K562 (cell line): ENCODE measurements at regions not wholly inside any gene's neighbourhood (a gene's known extent, or its start where the extent isn't known, plus 50 kb on each side); places are given as distances from the start of the nearest gene placed in this dataset.

ENCODE experiments used
- DPF2 ChIP-seq: fragments of 450-650 bp; IDR thresholded peaks from 2 replicates; pipeline ENCODE4 v1.6.1; 2016
- EZH2 ChIP-seq: IDR thresholded peaks from 2 replicates; pipeline ENCODE4 v1.6.1; 2012; ENCODE audit warnings: low read depth, mild to moderate bottlenecking, inconsistent platforms, low read length, borderline replicate concordance
- HDAC8 ChIP-seq: fragments of 450-650 bp; IDR thresholded peaks from 2 replicates; pipeline ENCODE4 v1.6.1; 2016; ENCODE audit warnings: mild to moderate bottlenecking, missing genetic modification characterization, moderate library complexity, missing compliant biosample characterization
- KDM1A ChIP-seq, 2 experiments: fragments of 450-650 bp; IDR thresholded peaks; 2 replicates each; pipeline ENCODE4 v1.6.1; 2016; ENCODE audit warnings: mild to moderate bottlenecking in 2 of 2
- NR2F6 ChIP-seq: fragments of 450-650 bp; formaldehyde crosslinking; IDR thresholded peaks from 2 replicates; pipeline ENCODE4 v1.4.0; 2020; ENCODE audit warnings: mild to moderate bottlenecking
- RAD21 ChIP-seq, 2 experiments: fragments of 250-450 bp in 1 of 2; fragments of 450-650 bp in 1 of 2; sonication (Bioruptor Pico) in 1 of 2; formaldehyde crosslinking in 1 of 2; IDR thresholded peaks in 1 of 2; conservative IDR thresholded peaks in 1 of 2; 2 replicates each; pipeline versions ENCODE4 v1.4.0 to v1.8.0; 2020 to 2022; ENCODE audit warnings: mild to moderate bottlenecking in 2 of 2, moderate library complexity in 1 of 2
- SLC30A9 ChIP-seq: fragments of 250-450 bp; sonication (Bioruptor Pico); IDR thresholded peaks from 2 replicates; pipeline ENCODE4 v1.8.0; 2022; ENCODE audit warnings: mild to moderate bottlenecking, moderate library complexity
- SP2 ChIP-seq: IDR thresholded peaks from 2 replicates; pipeline ENCODE4 v1.6.1; 2011; ENCODE audit warnings: mild to moderate bottlenecking, low read depth, low read length, moderate library complexity; ENCODE audit not compliant: poor library complexity, severe bottlenecking; ENCODE audit errors: extremely low read depth
- TEAD4 ChIP-seq, 2 experiments: sonication (generic) in 1 of 2; formaldehyde crosslinking in 1 of 2; IDR thresholded peaks; 2 replicates each; pipeline versions ENCODE4 v1.6.1 to v1.8.0; 2012 to 2022; ENCODE audit warnings: borderline replicate concordance in 1 of 2, inconsistent platforms in 1 of 2, low read length in 1 of 2, mild to moderate bottlenecking in 1 of 2, missing genetic modification reagents in 1 of 2
- ZNF232 ChIP-seq: sonication (generic); formaldehyde crosslinking; IDR thresholded peaks from 2 replicates; pipeline ENCODE4 v1.8.0; 2022; ENCODE audit warnings: mild to moderate bottlenecking, missing genetic modification reagents
- ZNF316 ChIP-seq: fragments of 450-650 bp; IDR thresholded peaks from 2 replicates; pipeline ENCODE4 v1.6.1; 2016
- TF ChIP-seq, protein P1 (sequence below): sonication (generic); formaldehyde crosslinking; IDR thresholded peaks from 2 replicates; pipeline ENCODE4 v1.5.0; 2020; ENCODE audit warnings: missing genetic modification reagents

DNA sequence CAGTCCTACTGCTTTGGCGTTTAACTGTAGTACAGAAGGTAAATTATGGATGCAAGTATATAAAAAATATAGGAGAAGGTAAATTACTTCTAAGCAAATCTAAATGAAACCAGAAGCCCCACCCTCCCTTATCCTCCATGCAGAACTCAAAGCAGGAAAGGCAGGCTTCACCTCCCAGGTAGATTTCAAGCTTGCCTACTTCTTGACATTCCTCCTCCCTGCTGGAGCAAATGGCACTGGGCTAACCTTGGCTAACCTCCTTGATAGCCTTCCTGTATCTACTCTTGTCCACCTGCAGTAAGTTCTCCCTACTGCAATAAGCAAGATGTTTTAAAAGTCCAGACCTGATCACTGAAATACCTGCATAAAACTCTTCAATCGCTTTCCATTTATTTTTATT, 396.0 kb downstream of the IRS2 start:
- TF ChIP-seq DPF2, result no peak
- no peak for TF ChIP-seq ZNF232
- no peak for TF ChIP-seq ZNF316
- no peak for TF ChIP-seq TEAD4 (IDR thresholded peaks at IDR 0.05; ENCODE audit: low read length)
- TF ChIP-seq TEAD4 (CRISPR knock-in tag; IDR thresholded peaks at IDR 0.05; ENCODE audit: borderline replicate concordance), result no peak
- no peak for TF ChIP-seq EZH2
- no peak for TF ChIP-seq NR2F6 (CRISPR knock-in tag)
- TF ChIP-seq, protein P1, sequence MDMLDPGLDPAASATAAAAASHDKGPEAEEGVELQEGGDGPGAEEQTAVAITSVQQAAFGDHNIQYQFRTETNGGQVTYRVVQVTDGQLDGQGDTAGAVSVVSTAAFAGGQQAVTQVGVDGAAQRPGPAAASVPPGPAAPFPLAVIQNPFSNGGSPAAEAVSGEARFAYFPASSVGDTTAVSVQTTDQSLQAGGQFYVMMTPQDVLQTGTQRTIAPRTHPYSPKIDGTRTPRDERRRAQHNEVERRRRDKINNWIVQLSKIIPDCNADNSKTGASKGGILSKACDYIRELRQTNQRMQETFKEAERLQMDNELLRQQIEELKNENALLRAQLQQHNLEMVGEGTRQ, result no peak
- no peak for TF ChIP-seq SP2
- TF ChIP-seq SLC30A9, result no peak
- no peak for TF ChIP-seq HDAC8 (tag)
- no peak for TF ChIP-seq RAD21 (CRISPR knock-in tag; conservative IDR thresholded peaks at IDR 0.05 in 1 of 2, IDR thresholded peaks at IDR 0.05 in 1 of 2)
- no peak for TF ChIP-seq KDM1A (IDR thresholded peaks at IDR 0.05)
